Caco-2 (cell line): ENCODE measurements at regions not wholly inside any gene's neighbourhood (a gene's known extent, or its start where the extent isn't known, plus 50 kb on each side); places are given as distances from the start of the nearest gene placed in this dataset.

ENCODE experiments used
- BruUV-seq: library from RNA; stranded (reverse); fragments of 400-500 nt; replicated peaks from 2 replicates; lab custom pipeline; 2021; lab: Mats Ljungman, UMichigan
- CTCF ChIA-PET: fragments of 300-600 bp; sonication (Branson Sonifier 250); formaldehyde crosslinking; loops from one replicate; lab custom pipeline; 2022; ENCODE audit warnings: antibody characterized with exemption; lab: Charles Lee
- POLR2A ChIA-PET: fragments of 300-600 bp; sonication (Branson Sonifier 250); formaldehyde crosslinking; loops from one replicate; lab custom pipeline; 2022; ENCODE audit warnings: antibody characterized with exemption; lab: Charles Lee
- DNase-seq, 2 experiments: peaks; one replicate each; pipeline versions ENCODE4 v3.0.0 to v3.0.0-alpha.2; 2020 to 2022
- H3K27me3 ChIP-seq: replicated peaks from 2 replicates; pipeline ENCODE4 v1.6.0; 2011; ENCODE audit warnings: low read length; ENCODE audit not compliant: control insufficient read depth, insufficient read depth
- H3K36me3 ChIP-seq: 2 replicates; pipeline ENCODE4 v1.5.1; 2011; ENCODE audit warnings: low read length; ENCODE audit not compliant: control insufficient read depth, insufficient read depth
- H3K4me1 ChIP-seq: fragments of 250-450 bp; sonication (Bioruptor Pico); 2 replicates; pipeline ENCODE4 v1.5.1; 2020; ENCODE audit warnings: mild to moderate bottlenecking
- H3K4me3 ChIP-seq: 2 replicates; pipeline ENCODE4 v1.5.1; 2011; ENCODE audit warnings: low read depth, mild to moderate bottlenecking, control low read depth, low read length
- H3K9me3 ChIP-seq: fragments of 250-450 bp; sonication (Bioruptor Pico); 2 replicates; pipeline ENCODE4 v1.5.1; 2020; ENCODE audit warnings: mild to moderate bottlenecking, moderate library complexity
- H3K27ac Mint-ChIP-seq: one replicate; pipeline ENCODE4 v1.8.0; 2022; ENCODE audit warnings: mixed read lengths; ENCODE audit not compliant: unreplicated experiment
- H3K27me3 Mint-ChIP-seq: one replicate; pipeline ENCODE4 v1.8.0; 2022; ENCODE audit warnings: mixed read lengths; ENCODE audit not compliant: insufficient read depth, unreplicated experiment
- H3K36me3 Mint-ChIP-seq: one replicate; pipeline ENCODE4 v1.8.0; 2022; ENCODE audit warnings: mild to moderate bottlenecking, mixed read lengths; ENCODE audit not compliant: insufficient read depth, unreplicated experiment
- H3K4me1 Mint-ChIP-seq: one replicate; pipeline ENCODE4 v1.8.0; 2022; ENCODE audit warnings: low read depth, mixed read lengths; ENCODE audit not compliant: unreplicated experiment
- H3K4me3 Mint-ChIP-seq: one replicate; pipeline ENCODE4 v1.8.0; 2022; ENCODE audit warnings: mild to moderate bottlenecking, moderate library complexity, mixed read lengths; ENCODE audit not compliant: unreplicated experiment
- H3K9me3 Mint-ChIP-seq: one replicate; pipeline ENCODE4 v1.8.0; 2022; ENCODE audit warnings: mixed read lengths; ENCODE audit not compliant: unreplicated experiment
- intact Hi-C: fragments of 100-400 bp; cut with micrococcal nuclease; formaldehyde crosslinking; loops from one replicate; pipeline ENCODE4 v1.10.0; 2022; ENCODE audit not compliant: unreplicated experiment
- TF ChIP-seq, protein P1 (sequence below), 2 experiments: fragments of 200-600 bp in 1 of 2; IDR thresholded peaks; 1 replicate in 1 of 2; 2 replicates in 1 of 2; pipeline versions ENCODE4 v1.5.1 to v1.8.0; 2011 to 2022; ENCODE audit warnings: antibody characterized with exemption in 1 of 2, control low read depth in 1 of 2, inconsistent platforms in 1 of 2, low read depth in 1 of 2, low read length in 1 of 2, mild to moderate bottlenecking in 1 of 2, moderate library complexity in 1 of 2; ENCODE audit not compliant: insufficient read depth in 1 of 2, severe bottlenecking in 1 of 2, unreplicated experiment in 1 of 2

DNA sequence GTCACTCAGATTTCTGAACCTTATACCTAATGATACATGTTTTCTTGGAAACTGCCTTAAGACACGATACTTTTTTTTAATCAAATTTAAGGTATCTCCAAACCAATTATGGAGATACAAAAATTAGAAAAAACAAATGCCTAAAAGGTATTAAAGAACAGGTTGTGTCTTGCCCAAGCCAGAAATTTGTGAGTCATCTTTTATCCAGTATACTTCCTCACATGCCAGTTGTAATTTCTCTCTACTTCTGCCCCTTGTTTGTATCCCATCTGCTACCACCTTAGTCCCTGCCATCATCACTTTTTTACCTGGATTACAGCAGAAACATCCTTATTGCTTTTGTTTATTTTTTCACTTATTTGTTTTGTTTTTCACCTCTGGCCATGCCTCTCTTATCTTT is 571.2 kb upstream of the DAB2 start:
- CTCF ChIA-PET = no interaction called here
- H3K4me1 Mint-ChIP-seq = no peaks in the 10 kb centered on the region
- Histone ChIP-seq H3K9me3 (no peaks in the 10 kb centered on the region), H3K4me3 (no peak overlapping the region), H3K27me3 (no peaks in the 10 kb centered on the region), H3K4me1 (no peaks in the 10 kb centered on the region), H3K36me3 (no peaks in the 10 kb centered on the region)
- H3K9me3 Mint-ChIP-seq = no peaks in the 10 kb centered on the region
- H3K36me3 Mint-ChIP-seq = no peaks in the 10 kb centered on the region
- BruUV-seq = no TSS peak
- POLR2A ChIA-PET = no interaction called here
- intact Hi-C loops = no loop called here
- no peak overlapping the region for H3K4me3 Mint-ChIP-seq
- TF ChIP-seq, protein P1, sequence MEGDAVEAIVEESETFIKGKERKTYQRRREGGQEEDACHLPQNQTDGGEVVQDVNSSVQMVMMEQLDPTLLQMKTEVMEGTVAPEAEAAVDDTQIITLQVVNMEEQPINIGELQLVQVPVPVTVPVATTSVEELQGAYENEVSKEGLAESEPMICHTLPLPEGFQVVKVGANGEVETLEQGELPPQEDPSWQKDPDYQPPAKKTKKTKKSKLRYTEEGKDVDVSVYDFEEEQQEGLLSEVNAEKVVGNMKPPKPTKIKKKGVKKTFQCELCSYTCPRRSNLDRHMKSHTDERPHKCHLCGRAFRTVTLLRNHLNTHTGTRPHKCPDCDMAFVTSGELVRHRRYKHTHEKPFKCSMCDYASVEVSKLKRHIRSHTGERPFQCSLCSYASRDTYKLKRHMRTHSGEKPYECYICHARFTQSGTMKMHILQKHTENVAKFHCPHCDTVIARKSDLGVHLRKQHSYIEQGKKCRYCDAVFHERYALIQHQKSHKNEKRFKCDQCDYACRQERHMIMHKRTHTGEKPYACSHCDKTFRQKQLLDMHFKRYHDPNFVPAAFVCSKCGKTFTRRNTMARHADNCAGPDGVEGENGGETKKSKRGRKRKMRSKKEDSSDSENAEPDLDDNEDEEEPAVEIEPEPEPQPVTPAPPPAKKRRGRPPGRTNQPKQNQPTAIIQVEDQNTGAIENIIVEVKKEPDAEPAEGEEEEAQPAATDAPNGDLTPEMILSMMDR (IDR thresholded peaks at IDR 0.05; ENCODE audit: insufficient read depth in 1 of 2, low read depth in 1 of 2, low read length in 1 of 2, severe bottlenecking in 1 of 2, unreplicated experiment in 1 of 2) = no peak
- peaks cover 9% of the 10 kb centered on the region for H3K27me3 Mint-ChIP-seq
- DNase-seq = no peak
- H3K27ac Mint-ChIP-seq = no peak overlapping the region

- TF ChIP-seq, protein P1 (IDR thresholded peaks at IDR 0.05; ENCODE audit: insufficient read depth in 1 of 2, low read depth in 1 of 2, low read length in 1 of 2, severe bottlenecking in 1 of 2, unreplicated experiment in 1 of 2) = no peak
- Mint-ChIP-seq H3K27me3 (peaks cover 9% of the 10 kb centered on the region), H3K4me3 (no peak overlapping the region), H3K9me3 (no peaks in the 10 kb centered on the region), H3K36me3 (no peaks in the 10 kb centered on the region), H3K27ac (no peak overlapping the region), H3K4me1 (no peaks in the 10 kb centered on the region)
- DNase-seq = no peak
- POLR2A ChIA-PET = no interaction called here
- no peaks in the 10 kb centered on the region for H3K27me3 ChIP-seq
- H3K9me3 ChIP-seq = no peaks in the 10 kb centered on the region
- intact Hi-C loops = no loop called here
- no peak overlapping the region for H3K4me3 ChIP-seq
- CTCF ChIA-PET = no interaction called here
- no TSS peak for BruUV-seq
- no peaks in the 10 kb centered on the region for H3K4me1 ChIP-seq
- H3K36me3 ChIP-seq = no peaks in the 10 kb centered on the region
Measured at GRCh38 chr5:39992617-39993202, 567.9 kb upstream of the DAB2 start.

DNA sequence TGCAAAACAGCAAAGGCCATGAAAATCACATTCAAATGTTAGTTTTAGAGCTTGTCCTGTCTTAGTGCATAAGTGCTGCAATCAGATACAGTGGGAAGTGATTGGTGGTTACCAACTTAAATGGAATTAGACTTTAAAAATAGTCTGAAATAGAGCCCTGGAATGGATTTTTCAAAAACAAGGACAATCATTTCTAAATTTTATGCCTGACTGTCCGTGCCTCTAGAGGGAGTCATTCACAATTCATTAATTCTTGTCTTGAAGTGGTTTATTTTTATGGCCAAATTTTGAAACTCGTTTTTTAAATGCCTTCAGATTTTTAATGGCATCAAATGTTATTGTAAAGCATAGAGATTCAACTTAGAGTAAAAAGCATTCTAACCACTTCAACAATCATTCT is 561.8 kb upstream of the DAB2 start:
- no peaks in the 10 kb centered on the region for H3K9me3 Mint-ChIP-seq
- no peak for DNase-seq
- ChIA-PET CTCF (no interaction called here), POLR2A (no interaction called here)
- intact Hi-C loops = no loop called here
- no peaks in the 10 kb centered on the region for H3K36me3 Mint-ChIP-seq
- no peaks in the 10 kb centered on the region for H3K9me3 ChIP-seq
- H3K4me3 ChIP-seq = no peak overlapping the region
- peaks cover 4% of the 10 kb centered on the region for H3K27me3 Mint-ChIP-seq
- no TSS peak for BruUV-seq
- no peaks in the 10 kb centered on the region for H3K36me3 ChIP-seq
- H3K27me3 ChIP-seq = no peaks in the 10 kb centered on the region
- TF ChIP-seq, protein P1 (IDR thresholded peaks at IDR 0.05; ENCODE audit: insufficient read depth in 1 of 2, low read depth in 1 of 2, low read length in 1 of 2, severe bottlenecking in 1 of 2, unreplicated experiment in 1 of 2) = no peak
- no peak overlapping the region for H3K4me3 Mint-ChIP-seq
- H3K27ac Mint-ChIP-seq = no peak overlapping the region
- no peaks in the 10 kb centered on the region for H3K4me1 Mint-ChIP-seq
- H3K4me1 ChIP-seq = no peaks in the 10 kb centered on the region
